HG02678 (cell line): ENCODE measurements at regions not wholly inside any gene's neighbourhood (a gene's known extent, or its start where the extent isn't known, plus 50 kb on each side); places are given as distances from the start of the nearest gene placed in this dataset.

Experiments used
- ATAC-seq: cut with Tn5 transposase; IDR thresholded peaks from one replicate; pipeline ENCODE4 v1.9.1; 2021; ENCODE audit warnings: mild to moderate bottlenecking, moderate library complexity; ENCODE audit not compliant: unreplicated experiment

DNA sequence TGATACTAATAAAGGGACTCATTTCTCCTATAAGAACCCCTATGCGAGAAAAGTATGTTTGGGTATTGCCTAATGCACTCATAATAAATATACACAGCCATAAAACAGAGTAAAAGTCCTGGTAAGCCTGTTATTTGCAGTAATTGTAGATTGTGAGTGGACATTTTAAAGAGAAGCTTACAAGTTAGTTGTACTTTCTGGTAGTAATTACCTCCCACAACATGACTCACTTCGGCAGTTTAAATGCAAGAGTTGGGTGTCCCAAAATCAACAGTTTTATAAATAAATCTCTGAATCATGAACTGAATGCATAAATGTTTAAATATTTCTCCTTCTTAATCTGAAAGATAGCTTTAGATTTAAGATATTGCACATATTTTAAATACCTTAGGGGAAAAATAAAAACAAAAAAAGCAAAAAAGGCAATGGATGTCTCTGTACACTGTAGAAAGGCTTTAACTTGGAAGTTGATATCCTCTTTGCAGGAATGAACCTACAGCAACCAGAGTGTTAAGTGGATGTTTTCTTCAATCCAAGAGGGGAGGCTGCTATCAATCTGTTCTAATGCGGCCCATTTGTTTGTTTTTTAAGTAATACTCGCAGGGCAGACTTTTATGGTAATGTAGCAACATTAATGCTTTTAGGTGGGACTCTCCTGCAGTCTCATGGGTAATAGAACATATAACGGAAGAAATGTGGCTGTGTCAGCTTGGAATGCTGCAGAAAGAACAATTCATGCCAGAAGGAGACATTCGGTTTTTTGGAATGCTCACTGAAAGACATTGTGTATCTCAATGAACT lies 57.3 kb upstream of the ZEB1 start:
- ATAC-seq, result no peak

GRCh38 chr10:31262672-31263071 lies 56.3 kb upstream of the ZEB1 start:
- no peak for ATAC-seq

GRCh38 chr10:31263903-31264302 lies 55.1 kb upstream of the ZEB1 start:
- no peak for ATAC-seq

DNA sequence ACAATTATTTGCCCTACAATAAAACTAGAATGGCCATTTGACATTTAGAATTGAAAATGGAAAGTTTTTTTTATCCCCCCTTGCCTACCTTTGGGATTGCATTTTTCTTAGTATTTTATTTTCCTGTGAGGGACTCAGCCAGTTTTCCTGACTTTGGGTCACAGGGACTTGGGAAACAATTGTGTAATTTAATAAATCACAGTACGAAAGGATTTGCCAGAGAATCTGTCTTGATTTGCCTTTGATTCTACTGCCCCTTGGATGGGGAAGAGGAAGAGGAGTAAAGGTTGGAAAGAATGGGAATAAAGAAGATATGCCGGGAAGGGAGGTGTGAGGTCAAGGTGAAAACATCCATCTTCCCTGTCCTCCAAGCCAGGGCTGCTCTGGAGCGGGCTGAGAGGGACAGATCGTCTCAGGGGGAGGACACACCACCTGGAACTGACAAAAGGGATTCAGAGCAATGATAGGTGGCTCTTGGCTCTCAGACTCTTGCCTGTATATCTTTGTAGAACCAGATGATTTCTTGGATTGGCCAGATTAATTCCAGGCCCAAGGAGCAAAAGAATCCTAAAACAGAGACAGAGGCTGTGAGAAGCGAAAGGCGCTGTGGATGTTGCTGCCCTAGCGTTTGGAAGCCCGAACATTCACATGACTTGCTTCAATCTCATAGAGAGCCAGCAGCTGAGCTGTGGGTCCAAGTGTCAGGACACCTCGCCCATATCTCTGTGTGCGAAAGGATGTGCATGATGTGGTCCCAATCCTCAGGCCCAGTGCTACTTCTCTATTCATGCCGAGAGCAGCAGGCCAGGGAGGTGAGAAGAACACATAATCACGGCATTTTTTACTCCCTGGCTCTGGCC lies 50.3 kb upstream of the ZEB1 start:
- no peak for ATAC-seq
